SK-N-SH (cell line): ENCODE measurements at regions not wholly inside any gene's neighbourhood (a gene's known extent, or its start where the extent isn't known, plus 50 kb on each side); places are given as distances from the start of the nearest gene placed in this dataset.
A peak's percentile ranks its signal among the peaks of the same experiment; 100 is the strongest.

Experiments used
- CTCF ChIA-PET: fragments of 300-600, 350-600 bp; formaldehyde crosslinking; extraction: SDS; loops from one replicate; lab custom pipeline; 2021; lab: Yijun Ruan, JAX
- POLR2A ChIA-PET: fragments of 350-600 bp; sonication (Branson Sonifier 250); formaldehyde crosslinking; extraction: SDS; loops from one replicate; lab custom pipeline; 2020; ENCODE audit warnings: antibody characterized with exemption, inconsistent platforms; lab: Yijun Ruan, JAX
- DNase-seq: peaks from one replicate; pipeline ENCODE4 v3.0.0; 2012
- H2AFZ ChIP-seq: fragments of 200-600 bp; sonication (generic); 2 replicates; pipeline ENCODE4 v1.8.1; 2016; ENCODE audit warnings: antibody characterized with exemption, mild to moderate bottlenecking, low read depth
- H3F3A ChIP-seq: fragments of 200-600 bp; sonication (generic); replicated peaks from 2 replicates; pipeline ENCODE3; 2016; ENCODE audit warnings: antibody characterized with exemption, mild to moderate bottlenecking; ENCODE audit not compliant: insufficient read depth
- H3K27ac ChIP-seq, 2 experiments: fragments of 200-500 bp in 1 of 2; fragments of 200-600 bp in 1 of 2; sonication (Bioruptor generic) in 1 of 2; sonication (generic), shearing (Covaris generic) in 1 of 2; 2 replicates each; pipeline versions ENCODE4 v1.5.1 to v1.6.1; 2014 to 2016; ENCODE audit warnings: low read depth in 2 of 2, inconsistent platforms in 1 of 2, low read length in 1 of 2, mild to moderate bottlenecking in 1 of 2, mixed read lengths in 1 of 2
- H3K27me3 ChIP-seq: fragments of 200-600 bp; sonication (generic), shearing (Covaris generic); 2 replicates; pipeline ENCODE4 v1.6.1; 2016; ENCODE audit warnings: mixed run types; ENCODE audit not compliant: insufficient read depth
- H3K36me3 ChIP-seq, 2 experiments: fragments of 200-500 bp in 1 of 2; fragments of 200-600 bp in 1 of 2; sonication (Bioruptor generic) in 1 of 2; sonication (generic) in 1 of 2; replicated peaks in 1 of 2; 2 replicates each; pipeline versions ENCODE3 to v1.5.1; 2014 to 2016; ENCODE audit warnings: low read length in 1 of 2, mild to moderate bottlenecking in 1 of 2; ENCODE audit not compliant: insufficient read depth in 2 of 2, control insufficient read depth in 1 of 2
- H3K4me1 ChIP-seq, 2 experiments: fragments of 200-500 bp in 1 of 2; fragments of 200-600 bp in 1 of 2; sonication (Bioruptor generic) in 1 of 2; sonication (generic), shearing (Covaris generic) in 1 of 2; 2 replicates each; pipeline versions ENCODE4 v1.5.1 to v1.6.1; 2014 to 2016; ENCODE audit warnings: low read depth in 1 of 2, low read length in 1 of 2, mixed run types in 1 of 2; ENCODE audit not compliant: insufficient read depth in 2 of 2, control insufficient read depth in 1 of 2
- H3K4me2 ChIP-seq: fragments of 200-600 bp; sonication (generic), shearing (Covaris generic); 2 replicates; pipeline ENCODE4 v1.6.1; 2017; ENCODE audit warnings: mixed run types
- H3K4me3 ChIP-seq, 2 experiments: fragments of 200-500 bp in 1 of 2; fragments of 200-600 bp in 1 of 2; sonication (Bioruptor generic) in 1 of 2; sonication (generic), shearing (Covaris generic) in 1 of 2; 2 replicates each; pipeline versions ENCODE4 v1.5.1 to v1.8.1; 2014 to 2016; ENCODE audit warnings: low read depth in 2 of 2, inconsistent platforms in 1 of 2, low read length in 1 of 2, mild to moderate bottlenecking in 1 of 2, mixed read lengths in 1 of 2, moderate library complexity in 1 of 2
- H3K79me2 ChIP-seq: fragments of 200-600 bp; sonication (generic); 2 replicates; pipeline ENCODE4 v1.8.1; 2017; ENCODE audit warnings: mild to moderate bottlenecking; ENCODE audit not compliant: insufficient read depth
- H3K9ac ChIP-seq: fragments of 200-600 bp; sonication (generic); 2 replicates; pipeline ENCODE4 v1.6.1; 2017; ENCODE audit warnings: mixed run types
- H3K9me2 ChIP-seq: fragments of 200-600 bp; sonication (generic); 2 replicates; pipeline ENCODE4 v1.6.1; 2017; ENCODE audit warnings: mixed run types
- H3K9me3 ChIP-seq: fragments of 200-600 bp; sonication (generic); 2 replicates; pipeline ENCODE4 v1.6.1; 2017; ENCODE audit warnings: mixed run types, mild to moderate bottlenecking, moderate library complexity
- H4K20me1 ChIP-seq: fragments of 200-600 bp; sonication (generic); 2 replicates; pipeline ENCODE4 v1.6.1; 2017; ENCODE audit warnings: mild to moderate bottlenecking, mixed run types; ENCODE audit not compliant: insufficient read depth
- CTCF ChIP-seq: fragments of 200-600 bp; sonication (generic); IDR thresholded peaks from 2 replicates; pipeline ENCODE4 v1.6.1; 2017; ENCODE audit warnings: antibody characterized with exemption, mild to moderate bottlenecking, moderate library complexity
- ELF1 ChIP-seq: IDR thresholded peaks from 2 replicates; pipeline ENCODE4 v1.4.0; 2012
- FOXM1 ChIP-seq: IDR thresholded peaks from 2 replicates; pipeline ENCODE4 v1.4.0; 2012; ENCODE audit warnings: low read depth, mild to moderate bottlenecking
- MXI1 ChIP-seq: IDR thresholded peaks from 2 replicates; pipeline ENCODE4 v1.6.1; 2012; ENCODE audit warnings: mild to moderate bottlenecking, low read depth, low read length, improper control_type of control experiment
- NFIC ChIP-seq: IDR thresholded peaks from 2 replicates; pipeline ENCODE4 v1.4.0; 2012; ENCODE audit warnings: borderline replicate concordance
- PBX3 ChIP-seq: IDR thresholded peaks from 2 replicates; pipeline ENCODE4; 2012
- POLR2AphosphoS5 ChIP-seq: IDR thresholded peaks from 2 replicates; pipeline ENCODE4 v1.6.1; 2012; ENCODE audit warnings: low read depth, low read length
- TAF1 ChIP-seq: IDR thresholded peaks from 2 replicates; pipeline ENCODE4 v1.6.1; 2012; ENCODE audit warnings: low read depth, mild to moderate bottlenecking, low read length, moderate library complexity, borderline replicate concordance
- TCF12 ChIP-seq: IDR thresholded peaks from 2 replicates; pipeline ENCODE4 v1.4.0; 2012
- USF1 ChIP-seq: IDR thresholded peaks from 2 replicates; pipeline ENCODE4 v1.4.0; 2012; ENCODE audit warnings: low read depth, borderline replicate concordance
- USF2 ChIP-seq: fragments of 150-350 bp; IDR thresholded peaks from 2 replicates; pipeline ENCODE4 v1.6.1; 2017; ENCODE audit warnings: antibody characterized with exemption, low read length, low read depth, borderline replicate concordance
- WGBS: methylation state at CpG from one replicate; pipeline ENCODE4 v1.1.6; 2017; ENCODE audit warnings: low lambda C conversion rate; 5-methylcytosine and 5-hydroxymethylcytosine counted together
- TF ChIP-seq, protein P1 (sequence below): IDR thresholded peaks from 2 replicates; pipeline ENCODE4 v1.6.1; 2012; ENCODE audit warnings: mild to moderate bottlenecking, low read depth, low read length, moderate library complexity

GRCh38 chr6:166758136-166758704, 131.2 kb upstream of the RPS6KA2 start:
- CTCF ChIA-PET: interaction anchor here (1.0 to 3.6 kb wide), 4 partner anchors 12 to 382 kb away, joined by 3 to 25 read pairs (median 8); no protein-coding TSS in a partner anchor
- DNase-seq: no peak

GRCh38 chr6:166757232-166758135, 130.4 kb upstream of the RPS6KA2 start:
- 37% methylated on average over 24 of the region's 24 CpGs for WGBS
- Histone ChIP-seq H3K27me3 (no peaks in the 10 kb centered on the region; the same call in 1 of the 2 replicates), H3K4me3 (no peak overlapping the region), H3K9me3 (no peaks in the 10 kb centered on the region), H4K20me1 (no peaks in the 10 kb centered on the region), H3K36me3 (no peaks in the 10 kb centered on the region), H3K79me2 (no peaks in the 10 kb centered on the region), H3K9ac (no peak overlapping the region), H3K4me2 (no peak overlapping the region), H3F3A (no peaks in the 10 kb centered on the region), H3K4me1 (peaks cover 0 to 12% of the 10 kb centered on the region in 2 experiments; a peak in 1 of 4 replicates), H3K9me2 (no peaks in the 10 kb centered on the region), H3K27ac (no peak overlapping the region), H2AFZ (no peak overlapping the region)
- TF ChIP-seq FOXM1 (no peak), USF2 (no peak), MXI1 (no peak), USF1 (no peak), NFIC (no peak), ELF1 (no peak), CTCF (no peak), PBX3 (no peak)
- TF ChIP-seq, protein P1, sequence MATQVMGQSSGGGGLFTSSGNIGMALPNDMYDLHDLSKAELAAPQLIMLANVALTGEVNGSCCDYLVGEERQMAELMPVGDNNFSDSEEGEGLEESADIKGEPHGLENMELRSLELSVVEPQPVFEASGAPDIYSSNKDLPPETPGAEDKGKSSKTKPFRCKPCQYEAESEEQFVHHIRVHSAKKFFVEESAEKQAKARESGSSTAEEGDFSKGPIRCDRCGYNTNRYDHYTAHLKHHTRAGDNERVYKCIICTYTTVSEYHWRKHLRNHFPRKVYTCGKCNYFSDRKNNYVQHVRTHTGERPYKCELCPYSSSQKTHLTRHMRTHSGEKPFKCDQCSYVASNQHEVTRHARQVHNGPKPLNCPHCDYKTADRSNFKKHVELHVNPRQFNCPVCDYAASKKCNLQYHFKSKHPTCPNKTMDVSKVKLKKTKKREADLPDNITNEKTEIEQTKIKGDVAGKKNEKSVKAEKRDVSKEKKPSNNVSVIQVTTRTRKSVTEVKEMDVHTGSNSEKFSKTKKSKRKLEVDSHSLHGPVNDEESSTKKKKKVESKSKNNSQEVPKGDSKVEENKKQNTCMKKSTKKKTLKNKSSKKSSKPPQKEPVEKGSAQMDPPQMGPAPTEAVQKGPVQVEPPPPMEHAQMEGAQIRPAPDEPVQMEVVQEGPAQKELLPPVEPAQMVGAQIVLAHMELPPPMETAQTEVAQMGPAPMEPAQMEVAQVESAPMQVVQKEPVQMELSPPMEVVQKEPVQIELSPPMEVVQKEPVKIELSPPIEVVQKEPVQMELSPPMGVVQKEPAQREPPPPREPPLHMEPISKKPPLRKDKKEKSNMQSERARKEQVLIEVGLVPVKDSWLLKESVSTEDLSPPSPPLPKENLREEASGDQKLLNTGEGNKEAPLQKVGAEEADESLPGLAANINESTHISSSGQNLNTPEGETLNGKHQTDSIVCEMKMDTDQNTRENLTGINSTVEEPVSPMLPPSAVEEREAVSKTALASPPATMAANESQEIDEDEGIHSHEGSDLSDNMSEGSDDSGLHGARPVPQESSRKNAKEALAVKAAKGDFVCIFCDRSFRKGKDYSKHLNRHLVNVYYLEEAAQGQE: no peak
- ChIA-PET CTCF (interaction anchor here (0.6 to 2.4 kb wide), 8 partner anchors 10 to 384 kb away, joined by 3 to 14 read pairs (median 3); no protein-coding TSS in a partner anchor), POLR2A (interaction anchor here (0.7 kb wide), 1 partner anchor 10 kb away, joined by 3 read pairs; no protein-coding TSS in a partner anchor)
- peak; percentile 60 for DNase-seq

More at GRCh38 chr6:166758136-166758704, 131.2 kb upstream of the RPS6KA2 start:
- Histone ChIP-seq H3F3A (no peaks in the 10 kb centered on the region), H3K4me3 (no peak overlapping the region), H3K4me1 (peaks cover 0 to 12% of the 10 kb centered on the region in 2 experiments; a peak in 1 of 4 replicates), H3K27ac (no peak overlapping the region), H3K27me3 (no peaks in the 10 kb centered on the region; the same call in 1 of the 2 replicates), H3K9me3 (no peaks in the 10 kb centered on the region), H3K9ac (no peak overlapping the region), H3K4me2 (no peak overlapping the region), H3K9me2 (no peaks in the 10 kb centered on the region), H3K36me3 (no peaks in the 10 kb centered on the region), H3K79me2 (no peaks in the 10 kb centered on the region), H2AFZ (no peak overlapping the region), H4K20me1 (no peaks in the 10 kb centered on the region)
- 81% methylated on average over 15 of the region's 15 CpGs for WGBS
- no peak for TF ChIP-seq POLR2AphosphoS5
- no peak for TF ChIP-seq TAF1
- TF ChIP-seq MXI1: no peak
- no peak for TF ChIP-seq USF1
- TF ChIP-seq TCF12: no peak
- POLR2A ChIA-PET: no interaction called here
